PC-3 (cell line): ENCODE measurements at regions not wholly inside any gene's neighbourhood (a gene's known extent, or its start where the extent isn't known, plus 50 kb on each side); places are given as distances from the start of the nearest gene placed in this dataset.

Experiments used
- ATAC-seq: fragments of 200-7000 bp; cut with Tn5 transposase; 2 replicates; pipeline ENCODE4 v1.9.1; 2020; ENCODE audit warnings: mild to moderate bottlenecking, moderate library complexity
- BruUV-seq: library from RNA; stranded (reverse); fragments of 400-500 nt; replicated peaks from 2 replicates; lab custom pipeline; 2021; lab: Mats Ljungman, UMichigan
- CTCF ChIA-PET: fragments of 300-600 bp; sonication (Branson Sonifier 250); formaldehyde crosslinking; loops from one replicate; lab custom pipeline; 2022; ENCODE audit warnings: antibody characterized with exemption; lab: Charles Lee
- POLR2A ChIA-PET: fragments of 300-600 bp; sonication (Branson Sonifier 250); formaldehyde crosslinking; loops from one replicate; lab custom pipeline; 2022; ENCODE audit warnings: antibody characterized with exemption; ENCODE audit not compliant: unreplicated experiment; lab: Charles Lee
- DNase-seq: peaks from one replicate; pipeline ENCODE4 v3.0.0-alpha.2; 2015
- H2AFZ ChIP-seq: fragments of 300-600 bp; sonication (generic); 2 replicates; pipeline ENCODE4 v1.6.0; 2016; ENCODE audit warnings: antibody characterized with exemption, low read length
- H3F3A ChIP-seq: fragments of 300-600 bp; sonication (generic); one replicate; pipeline ENCODE4 v1.6.0; 2017; ENCODE audit warnings: antibody characterized with exemption, low read length, control low read depth, mild to moderate bottlenecking; ENCODE audit not compliant: unreplicated experiment
- H3K27ac ChIP-seq: fragments of 300-600 bp; sonication (generic); 2 replicates; pipeline ENCODE4 v1.5.1; 2016; ENCODE audit warnings: mild to moderate bottlenecking, low read length
- H3K27me3 ChIP-seq: fragments of 300-600 bp; sonication (generic); 2 replicates; pipeline ENCODE4 v1.6.1; 2016; ENCODE audit warnings: low read length, mixed read lengths
- H3K36me3 ChIP-seq: fragments of 300-600 bp; sonication (generic); 2 replicates; pipeline ENCODE4 v1.6.1; 2016; ENCODE audit warnings: low read depth, mixed run types, low read length, mixed read lengths
- H3K4me1 ChIP-seq: fragments of 300-600 bp; sonication (generic); 2 replicates; pipeline ENCODE4 v1.5.1; 2016; ENCODE audit warnings: low read length; ENCODE audit not compliant: insufficient read depth
- H3K4me2 ChIP-seq: fragments of 300-600 bp; sonication (generic); 2 replicates; pipeline ENCODE4 v1.6.0; 2016; ENCODE audit warnings: low read length
- H3K4me3 ChIP-seq: fragments of 300-600 bp; sonication (generic); 2 replicates; pipeline ENCODE4 v1.5.1; 2016; ENCODE audit warnings: mild to moderate bottlenecking, low read length, mixed read lengths
- H3K79me2 ChIP-seq: fragments of 300-600 bp; sonication (generic); 2 replicates; pipeline ENCODE4 v1.6.1; 2017; ENCODE audit warnings: low read length, mixed read lengths
- H3K9ac ChIP-seq: fragments of 300-600 bp; sonication (generic); 2 replicates; pipeline ENCODE4 v1.6.0; 2016; ENCODE audit warnings: mild to moderate bottlenecking, low read length
- H3K9me2 ChIP-seq: fragments of 300-600 bp; sonication (generic); replicated peaks from 2 replicates; pipeline ENCODE4 v1.6.1; 2016; ENCODE audit warnings: mixed run types, low read length, mixed read lengths
- H3K9me3 ChIP-seq: fragments of 300-600 bp; sonication (generic); 2 replicates; pipeline ENCODE4 v1.6.1; 2016; ENCODE audit warnings: low read length, mixed read lengths
- H4K20me1 ChIP-seq: fragments of 300-600 bp; sonication (generic); 2 replicates; pipeline ENCODE4 v1.6.1; 2016; ENCODE audit warnings: low read length, mixed read lengths
- EZH2 ChIP-seq: fragments of 300-600 bp; sonication (generic); IDR thresholded peaks from one replicate; pipeline ENCODE4 v1.6.1; 2017; ENCODE audit warnings: antibody characterized with exemption, mild to moderate bottlenecking, low read length; ENCODE audit not compliant: unreplicated experiment
- EZH2phosphoT487 ChIP-seq: fragments of 300-600 bp; sonication (generic); IDR thresholded peaks from 2 replicates; pipeline ENCODE4 v1.6.1; 2018; ENCODE audit warnings: mild to moderate bottlenecking, antibody characterized with exemption, low read length, borderline replicate concordance
- intact Hi-C: fragments of 100-400 bp; cut with micrococcal nuclease; formaldehyde crosslinking; loops from 2 replicates; pipeline ENCODE4 v1.9.0; 2023
- TF ChIP-seq, protein P1 (sequence below): fragments of 300-600 bp; sonication (generic); conservative IDR thresholded peaks from 2 replicates; pipeline ENCODE4 v1.5.1; 2017; ENCODE audit warnings: antibody characterized with exemption, low read depth, mild to moderate bottlenecking, low read length

DNA sequence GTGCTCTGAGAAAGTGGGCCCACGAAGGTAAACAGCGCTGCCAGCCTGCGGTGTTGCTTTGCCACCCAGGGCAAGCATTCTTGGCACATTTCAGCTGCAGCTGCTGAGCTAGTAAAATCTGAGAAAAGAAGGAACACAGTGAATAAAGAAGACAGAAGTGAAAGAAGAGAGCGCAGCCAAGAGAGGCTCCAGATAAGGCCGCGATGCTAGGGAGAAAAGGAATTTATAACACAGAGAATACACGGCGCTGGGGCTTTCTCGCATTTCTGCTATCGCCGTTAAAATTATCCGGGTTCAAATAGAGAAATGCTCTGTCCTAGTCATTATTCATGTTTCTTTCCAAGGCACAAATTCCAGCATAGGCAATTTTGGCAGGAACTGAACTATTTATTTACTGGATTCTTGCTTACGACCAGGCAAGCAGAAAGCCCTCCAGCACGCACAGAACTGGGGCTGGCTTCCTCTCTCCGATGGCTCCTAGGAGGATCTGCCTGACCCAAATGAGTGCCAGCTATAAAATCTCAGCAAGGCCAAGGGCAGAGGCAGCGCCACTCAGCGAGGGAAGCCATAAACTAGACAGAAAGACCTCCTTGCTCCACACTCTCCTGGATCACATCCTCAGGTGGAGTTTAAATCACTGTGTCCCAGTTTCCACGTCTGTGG lies 111.2 kb downstream of the ATPSCKMT start:
- no peak overlapping the region for H2AFZ ChIP-seq
- H3K27me3 ChIP-seq: no peaks in the 10 kb centered on the region
- no peaks in the 10 kb centered on the region for H3F3A ChIP-seq
- H3K27ac ChIP-seq: no peak overlapping the region
- DNase-seq (no peak), ATAC-seq (no peak)
- ChIA-PET CTCF (no interaction called here), POLR2A (no interaction called here)
- no peaks in the 10 kb centered on the region for H3K36me3 ChIP-seq
- no peaks in the 10 kb centered on the region for H3K9me3 ChIP-seq
- H3K4me3 ChIP-seq: no peak overlapping the region
- H4K20me1 ChIP-seq: no peaks in the 10 kb centered on the region
- intact Hi-C loops: no loop called here
- no peaks in the 10 kb centered on the region for H3K4me1 ChIP-seq
- no peaks in the 10 kb centered on the region for H3K79me2 ChIP-seq
- no peaks in the 10 kb centered on the region for H3K9me2 ChIP-seq
- no peak overlapping the region for H3K9ac ChIP-seq
- BruUV-seq: no TSS peak
- no peak overlapping the region for H3K4me2 ChIP-seq
- TF ChIP-seq, protein P1, sequence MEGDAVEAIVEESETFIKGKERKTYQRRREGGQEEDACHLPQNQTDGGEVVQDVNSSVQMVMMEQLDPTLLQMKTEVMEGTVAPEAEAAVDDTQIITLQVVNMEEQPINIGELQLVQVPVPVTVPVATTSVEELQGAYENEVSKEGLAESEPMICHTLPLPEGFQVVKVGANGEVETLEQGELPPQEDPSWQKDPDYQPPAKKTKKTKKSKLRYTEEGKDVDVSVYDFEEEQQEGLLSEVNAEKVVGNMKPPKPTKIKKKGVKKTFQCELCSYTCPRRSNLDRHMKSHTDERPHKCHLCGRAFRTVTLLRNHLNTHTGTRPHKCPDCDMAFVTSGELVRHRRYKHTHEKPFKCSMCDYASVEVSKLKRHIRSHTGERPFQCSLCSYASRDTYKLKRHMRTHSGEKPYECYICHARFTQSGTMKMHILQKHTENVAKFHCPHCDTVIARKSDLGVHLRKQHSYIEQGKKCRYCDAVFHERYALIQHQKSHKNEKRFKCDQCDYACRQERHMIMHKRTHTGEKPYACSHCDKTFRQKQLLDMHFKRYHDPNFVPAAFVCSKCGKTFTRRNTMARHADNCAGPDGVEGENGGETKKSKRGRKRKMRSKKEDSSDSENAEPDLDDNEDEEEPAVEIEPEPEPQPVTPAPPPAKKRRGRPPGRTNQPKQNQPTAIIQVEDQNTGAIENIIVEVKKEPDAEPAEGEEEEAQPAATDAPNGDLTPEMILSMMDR: no peak
- TF ChIP-seq EZH2phosphoT487 (no peak), EZH2 (no peak)

DNA sequence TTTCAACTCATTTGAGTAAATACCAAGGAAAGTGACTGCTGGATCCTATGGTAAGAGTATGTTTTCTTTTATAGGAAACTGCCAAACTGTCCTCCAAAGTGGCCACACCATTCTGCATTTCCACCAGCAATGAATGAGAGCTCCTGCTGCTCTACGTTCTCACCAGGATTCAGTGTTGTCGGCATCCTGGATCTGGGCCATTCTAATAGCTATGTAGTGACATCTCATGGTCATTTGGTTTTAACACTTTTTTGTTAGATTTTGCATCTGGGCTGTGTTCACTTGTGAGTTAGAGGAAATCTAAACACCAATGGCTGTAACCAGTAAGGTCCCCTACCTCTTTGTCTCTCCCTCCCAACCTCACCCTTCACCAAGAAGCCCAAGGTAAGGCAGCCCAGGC lies 115.9 kb downstream of the ATPSCKMT start:
- CTCF ChIA-PET: interaction anchor here (0.6 kb wide), 1 partner anchor 614 kb away, joined by 4 read pairs; no protein-coding TSS in a partner anchor
- H2AFZ ChIP-seq: no peak overlapping the region
- BruUV-seq: no TSS peak
- TF ChIP-seq, protein P1: peak; percentile 56
- no peak for TF ChIP-seq EZH2
- ATAC-seq (peak; percentile 50; the same call in 1 of the 2 replicates), DNase-seq (peak; percentile 49)
- no peak overlapping the region for H3K27ac ChIP-seq
- H3K36me3 ChIP-seq: no peaks in the 10 kb centered on the region
- no peaks in the 10 kb centered on the region for H3K79me2 ChIP-seq
- no peak overlapping the region for H3K4me3 ChIP-seq
- no peak overlapping the region for H3K4me2 ChIP-seq
- intact Hi-C loops: loop anchor here (5.0 kb wide), 1 partner anchor 237 kb away; no protein-coding TSS in a partner anchor
- H3K27me3 ChIP-seq: no peaks in the 10 kb centered on the region
- no peaks in the 10 kb centered on the region for H4K20me1 ChIP-seq
- H3K4me1 ChIP-seq: no peaks in the 10 kb centered on the region
- H3K9me2 ChIP-seq: no peaks in the 10 kb centered on the region
- no peak overlapping the region for H3K9ac ChIP-seq
- no peaks in the 10 kb centered on the region for H3K9me3 ChIP-seq
- no peaks in the 10 kb centered on the region for H3F3A ChIP-seq
- POLR2A ChIA-PET: no interaction called here

DNA sequence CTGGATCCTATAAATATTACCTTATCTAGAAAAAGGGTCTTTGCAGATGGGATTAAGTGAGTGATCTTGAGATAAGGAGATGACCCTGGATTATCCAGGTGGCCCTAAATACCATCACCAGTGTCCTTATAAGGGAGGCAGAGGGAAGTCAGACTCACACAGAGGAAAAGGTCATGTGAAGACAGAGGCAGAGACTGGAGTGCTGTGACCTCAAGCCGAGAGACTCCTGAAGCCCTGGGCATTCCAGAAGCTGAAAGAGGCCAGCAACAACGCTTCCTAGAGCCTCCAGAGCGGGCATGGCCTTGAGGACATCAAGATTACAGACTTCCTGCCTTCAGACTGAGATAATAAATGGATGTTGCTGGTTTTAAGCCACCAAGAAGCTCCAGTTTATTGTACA lies 118.8 kb downstream of the ATPSCKMT start:
- CTCF ChIA-PET: no interaction called here
- no peaks in the 10 kb centered on the region for H3K36me3 ChIP-seq
- no peaks in the 10 kb centered on the region for H3K4me1 ChIP-seq
- H3K4me2 ChIP-seq: no peak overlapping the region
- no peaks in the 10 kb centered on the region for H4K20me1 ChIP-seq
- no peaks in the 10 kb centered on the region for H3F3A ChIP-seq
- BruUV-seq: no TSS peak
- intact Hi-C loops: loop anchor here (5.0 kb wide), 1 partner anchor 234 kb away; no protein-coding TSS in a partner anchor
- H3K4me3 ChIP-seq: no peak overlapping the region
- no peak overlapping the region for H3K27ac ChIP-seq
- DNase-seq: no peak
- no peaks in the 10 kb centered on the region for H3K9me3 ChIP-seq
- TF ChIP-seq, protein P1: no peak
- no peak for TF ChIP-seq EZH2phosphoT487
- no peak for TF ChIP-seq EZH2
- POLR2A ChIA-PET: no interaction called here
- H3K9ac ChIP-seq: no peak overlapping the region
- no peak overlapping the region for H2AFZ ChIP-seq
- no peaks in the 10 kb centered on the region for H3K27me3 ChIP-seq
- no peaks in the 10 kb centered on the region for H3K79me2 ChIP-seq
- H3K9me2 ChIP-seq: no peaks in the 10 kb centered on the region
- no peak for ATAC-seq
